Lower leg skin (tissue), 4 donors: ENCODE measurements at regions not wholly inside any gene's neighbourhood (a gene's known extent, or its start where the extent isn't known, plus 50 kb on each side); places are given as distances from the start of the nearest gene placed in this dataset.

Experiments
- DNase-seq, 2 donors: peaks; one replicate each; pipeline ENCODE4 v3.0.0-alpha.2; 2019; ENCODE audit warnings: low spot score in 2 of 2
- H3K4me3 ChIP-seq: fragments of 200-600 bp; sonication (generic); 2 replicates; pipeline ENCODE4 v1.5.1; 2017; ENCODE audit warnings: mild to moderate bottlenecking, low read depth; ENCODE audit not compliant: poor library complexity, severe bottlenecking
- POLR2A ChIP-seq, 2 donors: fragments of 450-650 bp; IDR thresholded peaks; one replicate each; pipeline ENCODE4 v1.6.1; 2016 to 2017; ENCODE audit warnings: antibody characterized with exemption in 2 of 2, mild to moderate bottlenecking in 1 of 2, moderate library complexity in 1 of 2
- WGBS, 2 donors: methylation state at CpG; one replicate each; pipeline ENCODE4 v1.1.5; 2018; 5-methylcytosine and 5-hydroxymethylcytosine counted together
- intact Hi-C: fragments of 100-400 bp; cut with DNase I; formaldehyde crosslinking; loops from one replicate; pipeline ENCODE4 v1.15.0; 2023; ENCODE audit warnings: low total_unique reads
- TF ChIP-seq, protein P1 (sequence below), 3 donors: fragments of 450-650 bp; IDR thresholded peaks; one replicate each; pipeline ENCODE4 v1.5.1; 2016; ENCODE audit warnings: antibody characterized with exemption in 3 of 3, mild to moderate bottlenecking in 3 of 3, moderate library complexity in 2 of 3

DNA sequence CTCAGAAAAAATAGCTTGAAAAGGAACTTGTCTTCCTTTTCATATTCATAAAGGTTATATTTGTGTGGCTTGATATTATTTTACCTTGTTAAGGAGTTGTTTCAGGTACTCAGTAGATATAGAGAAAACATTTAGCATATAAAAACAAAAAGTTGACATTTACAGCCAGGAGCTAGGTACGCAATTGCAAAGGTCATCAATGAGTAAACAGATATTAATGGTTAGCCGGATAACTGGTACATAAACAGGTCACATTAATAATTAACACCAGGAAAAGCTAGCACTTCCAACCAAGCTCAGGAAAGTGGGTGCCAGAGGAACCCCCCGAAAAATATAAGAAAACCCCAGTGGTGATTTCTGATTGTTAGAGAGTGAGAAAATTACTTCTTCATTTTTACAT is 146.6 kb upstream of the NR2F2 start:
- WGBS, 2 donors = 88 to 89% methylated on average over 3 of the region's 3 CpGs
- TF ChIP-seq POLR2A (IDR thresholded peaks at IDR 0.05) = no peak
- TF ChIP-seq, protein P1, sequence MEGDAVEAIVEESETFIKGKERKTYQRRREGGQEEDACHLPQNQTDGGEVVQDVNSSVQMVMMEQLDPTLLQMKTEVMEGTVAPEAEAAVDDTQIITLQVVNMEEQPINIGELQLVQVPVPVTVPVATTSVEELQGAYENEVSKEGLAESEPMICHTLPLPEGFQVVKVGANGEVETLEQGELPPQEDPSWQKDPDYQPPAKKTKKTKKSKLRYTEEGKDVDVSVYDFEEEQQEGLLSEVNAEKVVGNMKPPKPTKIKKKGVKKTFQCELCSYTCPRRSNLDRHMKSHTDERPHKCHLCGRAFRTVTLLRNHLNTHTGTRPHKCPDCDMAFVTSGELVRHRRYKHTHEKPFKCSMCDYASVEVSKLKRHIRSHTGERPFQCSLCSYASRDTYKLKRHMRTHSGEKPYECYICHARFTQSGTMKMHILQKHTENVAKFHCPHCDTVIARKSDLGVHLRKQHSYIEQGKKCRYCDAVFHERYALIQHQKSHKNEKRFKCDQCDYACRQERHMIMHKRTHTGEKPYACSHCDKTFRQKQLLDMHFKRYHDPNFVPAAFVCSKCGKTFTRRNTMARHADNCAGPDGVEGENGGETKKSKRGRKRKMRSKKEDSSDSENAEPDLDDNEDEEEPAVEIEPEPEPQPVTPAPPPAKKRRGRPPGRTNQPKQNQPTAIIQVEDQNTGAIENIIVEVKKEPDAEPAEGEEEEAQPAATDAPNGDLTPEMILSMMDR (IDR thresholded peaks at IDR 0.05) = no peak
- no peak overlapping the region for H3K4me3 ChIP-seq
- intact Hi-C loops = no loop called here
- no peak for DNase-seq

DNA sequence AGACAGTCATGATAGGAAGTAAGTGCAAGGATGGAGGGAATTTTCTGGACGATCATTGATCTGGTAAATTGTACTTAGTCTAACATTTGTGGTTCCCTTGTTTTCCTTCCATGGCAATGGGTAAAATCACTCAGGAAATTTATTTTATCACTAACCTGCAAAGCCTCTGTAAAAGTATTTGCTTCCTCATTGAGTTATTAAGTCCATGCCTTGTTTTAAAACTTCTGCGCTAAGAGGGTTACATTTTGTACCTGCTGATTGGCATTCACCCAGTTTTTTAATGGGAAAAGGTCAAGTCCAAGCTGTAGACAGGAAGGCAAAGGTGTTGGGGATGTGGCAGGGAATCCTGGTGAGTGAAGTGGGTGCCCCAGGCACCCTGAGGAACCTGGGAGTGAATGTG is 146.2 kb upstream of the NR2F2 start:
- 88 to 94% methylated on average over 2 of the region's 2 CpGs for WGBS, 2 donors
- no peak overlapping the region for H3K4me3 ChIP-seq
- no peak for DNase-seq
- intact Hi-C loops = no loop called here
- TF ChIP-seq, protein P1 (IDR thresholded peaks at IDR 0.05) = no peak
- no peak for TF ChIP-seq POLR2A (IDR thresholded peaks at IDR 0.05)

DNA sequence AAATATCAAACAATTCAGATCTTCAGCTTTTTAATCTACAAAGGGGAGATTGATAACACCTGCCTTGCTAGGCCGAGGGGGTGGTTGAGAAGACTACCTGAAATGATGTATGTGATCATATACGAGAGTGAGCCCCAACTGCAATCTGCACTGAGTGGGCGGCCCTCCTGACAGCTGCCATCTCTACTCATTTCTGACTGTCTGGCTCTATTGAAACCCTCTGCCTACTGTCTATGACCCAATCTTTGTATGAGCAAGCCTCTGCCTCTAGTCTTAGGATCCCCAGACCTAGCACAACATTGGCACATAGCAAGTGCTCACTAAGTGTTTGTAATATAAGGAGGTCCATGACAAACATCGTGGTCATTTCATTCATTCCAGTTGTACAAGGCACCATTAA is 144.4 kb upstream of the NR2F2 start:
- TF ChIP-seq, protein P1 (IDR thresholded peaks at IDR 0.05) = no peak
- no peak for TF ChIP-seq POLR2A (IDR thresholded peaks at IDR 0.05)
- intact Hi-C loops = no loop called here
- WGBS, 2 donors = 93 to 96% methylated on average over 4 of the region's 4 CpGs
- no peak overlapping the region for H3K4me3 ChIP-seq
- no peak for DNase-seq

DNA sequence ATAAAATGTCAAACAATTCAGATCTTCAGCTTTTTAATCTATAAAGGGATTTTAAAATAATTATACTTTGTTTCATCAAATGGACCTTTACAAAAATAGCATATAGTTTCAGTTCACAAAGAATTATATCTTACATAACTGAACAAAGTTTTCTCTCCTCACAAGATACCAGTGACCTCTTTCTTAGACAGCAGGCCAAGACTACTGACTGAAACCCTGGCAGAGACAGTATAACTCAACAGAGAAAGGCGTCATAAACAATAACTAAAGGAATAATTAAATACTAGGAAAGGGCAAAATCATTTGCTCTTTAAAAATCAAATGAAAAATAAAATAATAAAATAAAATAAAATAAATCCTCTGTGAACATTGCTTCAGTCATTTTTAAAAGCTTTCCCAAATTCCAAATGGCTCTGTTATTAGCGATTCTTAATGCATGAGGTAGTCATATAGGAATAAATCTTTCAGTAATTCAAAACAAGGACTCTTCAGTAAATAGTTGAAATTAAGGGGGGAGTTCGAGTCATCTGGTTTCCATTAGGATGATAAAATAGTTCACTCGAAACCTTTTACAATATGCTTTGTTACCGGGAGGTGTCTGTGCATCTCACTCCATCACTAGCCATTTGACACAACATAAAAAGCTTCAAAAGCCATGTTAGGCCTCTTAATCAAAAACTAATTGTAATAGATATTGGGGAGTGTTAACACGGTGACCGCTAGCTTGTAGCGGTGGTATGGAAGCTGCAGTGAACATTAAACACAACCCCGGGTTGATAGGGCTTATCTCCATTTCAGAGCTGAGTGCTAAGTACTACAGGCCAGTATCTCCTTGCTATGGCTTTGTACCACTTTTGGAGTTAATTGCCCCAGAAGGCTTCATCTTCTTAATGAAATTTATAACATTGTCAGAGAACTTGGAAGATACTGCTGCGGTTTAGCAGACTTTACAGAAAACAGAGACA is 142.9 kb upstream of the NR2F2 start:
- intact Hi-C loops = no loop called here
- TF ChIP-seq, protein P1 (IDR thresholded peaks at IDR 0.05) = no peak
- TF ChIP-seq POLR2A (IDR thresholded peaks at IDR 0.05) = no peak
- DNase-seq = no peak
- WGBS, 2 donors = 73 to 76% methylated on average over 10 of the region's 10 CpGs
- H3K4me3 ChIP-seq = no peak overlapping the region

DNA sequence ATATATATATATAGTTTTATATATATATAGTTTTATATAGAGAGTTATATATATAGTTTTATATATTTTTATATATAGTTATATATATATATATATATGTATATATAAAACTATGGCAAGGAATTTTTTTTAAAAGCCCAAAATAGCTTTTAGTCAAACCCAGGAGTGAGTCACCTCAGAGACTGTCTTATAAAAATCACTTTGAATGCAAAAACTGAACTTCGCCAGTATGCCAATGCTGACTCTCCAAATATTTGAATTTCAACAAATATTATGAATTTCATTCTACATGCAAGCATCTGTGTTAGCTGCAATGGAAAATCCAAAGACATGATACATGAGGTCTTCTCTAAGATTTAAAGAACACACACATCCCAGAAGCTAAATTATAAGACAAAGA is 132.8 kb upstream of the NR2F2 start:
- DNase-seq = no peak
- no peak for TF ChIP-seq POLR2A (IDR thresholded peaks at IDR 0.05)
- TF ChIP-seq, protein P1 (IDR thresholded peaks at IDR 0.05) = no peak
- 85 to 89% methylated on average over 1 of the region's 1 CpG for WGBS, 2 donors
- intact Hi-C loops = no loop called here
- H3K4me3 ChIP-seq = no peak overlapping the region
